ENCODE measurements at regions not wholly inside any gene's neighbourhood (a gene's known extent, or its start where the extent isn't known, plus 50 kb on each side); places are given as distances from the start of the nearest gene placed in this dataset.
"Not testable (repeated sequence)": the region's sequence is repeated elsewhere in the genome, so short reads cannot be mapped to it uniquely, and the experiment has no call there.

DNA sequence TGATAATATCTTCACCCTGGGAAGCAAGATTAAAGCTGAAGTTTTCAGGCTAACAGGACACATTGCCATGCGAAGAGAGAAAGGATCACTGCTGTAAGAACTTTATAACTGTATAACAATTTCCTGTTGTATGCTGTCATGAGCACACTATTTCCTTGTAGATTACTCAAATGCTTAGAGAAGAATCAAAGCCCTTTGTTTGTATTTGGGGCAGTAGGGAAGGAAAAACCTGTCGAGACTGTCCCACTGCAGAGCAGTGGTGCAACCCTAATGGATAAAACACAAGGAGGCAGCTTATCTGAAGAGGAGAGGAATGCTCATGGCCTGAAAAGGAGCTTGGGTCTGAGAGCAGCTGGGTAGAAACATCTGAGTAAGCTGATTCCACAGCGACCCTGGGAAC lies 327.7 kb upstream of the NPSR1 start:
- DNase-seq (ENCODE audit: low read depth in 3 of 3, low spot score in 1 of 3): no peak

DNA sequence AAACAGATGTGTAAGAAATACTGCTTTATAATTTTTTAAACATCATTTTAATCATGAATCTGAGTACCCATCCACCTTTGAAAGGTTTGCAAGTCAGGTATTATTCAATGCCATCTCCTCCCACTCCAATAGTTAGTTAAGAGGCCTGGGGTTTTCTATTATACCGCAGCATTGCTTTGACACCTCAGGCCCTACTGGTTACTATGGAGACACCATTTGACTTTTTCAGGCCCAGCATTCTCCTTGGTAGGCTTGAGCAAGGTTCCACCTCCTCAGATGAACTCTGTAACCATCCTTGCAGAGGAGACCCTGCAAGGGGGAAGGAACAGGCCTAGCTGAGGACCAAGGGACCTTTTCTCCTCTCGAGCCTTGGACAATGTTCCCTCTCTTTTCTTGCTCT lies 326.9 kb upstream of the NPSR1 start:
- DNase-seq (ENCODE audit: low read depth in 3 of 3, low spot score in 1 of 3): no peak

DNA sequence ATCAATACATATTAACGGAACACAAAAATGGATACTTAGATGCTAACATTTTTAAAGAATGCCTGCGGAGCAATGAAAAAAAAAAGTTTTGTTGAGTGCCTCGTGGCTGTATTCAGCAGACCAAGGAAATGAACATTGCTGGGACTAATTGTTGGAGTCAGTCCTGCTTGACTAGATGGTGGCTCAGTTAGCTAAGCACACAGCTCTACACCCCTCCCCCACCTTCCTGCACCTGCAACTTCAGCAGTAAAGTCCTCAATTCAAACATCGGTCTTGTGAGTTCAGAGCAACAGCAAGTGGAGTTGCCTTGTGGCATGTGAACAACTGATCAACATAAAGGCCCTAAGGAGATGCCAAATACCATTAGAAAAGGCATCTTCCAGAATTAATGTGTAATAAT lies 326.0 kb upstream of the NPSR1 start:
- DNase-seq (ENCODE audit: low read depth in 3 of 3, low spot score in 1 of 3): no peak

DNA sequence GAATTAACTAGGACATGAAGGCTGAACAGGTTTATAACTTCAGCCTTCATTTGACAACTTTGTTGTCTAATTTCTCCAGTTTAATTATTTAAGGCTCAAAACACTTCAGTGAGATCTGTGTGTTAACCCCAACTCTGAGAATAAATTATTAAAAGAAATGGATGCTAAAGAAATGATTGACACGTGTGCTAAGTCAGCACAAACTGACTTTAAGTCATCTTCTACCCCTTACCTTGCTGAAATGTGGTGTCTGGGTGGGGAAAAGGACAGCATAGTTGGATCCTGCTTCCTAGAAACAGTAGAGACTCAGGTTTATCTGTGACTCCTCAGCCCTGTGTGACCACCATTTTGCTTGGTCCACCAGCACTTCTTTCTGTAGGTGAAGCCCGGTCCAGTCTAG lies 324.8 kb upstream of the NPSR1 start:
- no peak for DNase-seq (ENCODE audit: low read depth in 3 of 3, low spot score in 1 of 3)

DNA sequence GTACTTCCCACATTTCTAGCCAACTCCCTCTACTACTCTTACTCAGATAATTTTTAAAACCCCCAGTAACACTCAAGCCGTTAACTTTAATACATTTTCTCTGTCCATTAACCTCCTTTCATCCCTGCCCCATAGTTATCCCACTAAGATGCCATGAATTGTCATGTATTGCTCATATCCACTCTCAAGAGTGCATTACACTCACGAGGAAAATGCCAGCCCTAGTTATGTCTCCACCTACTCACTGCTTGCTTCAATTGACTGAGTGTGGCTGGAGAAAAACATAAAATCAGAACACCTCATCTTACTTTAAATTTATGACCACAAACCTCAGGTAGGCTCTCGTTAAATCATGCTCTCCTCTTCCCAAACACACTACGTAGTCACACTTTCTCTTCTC lies 324.1 kb upstream of the NPSR1 start:
- DNase-seq (ENCODE audit: low read depth in 3 of 3, low spot score in 1 of 3): no peak

DNA sequence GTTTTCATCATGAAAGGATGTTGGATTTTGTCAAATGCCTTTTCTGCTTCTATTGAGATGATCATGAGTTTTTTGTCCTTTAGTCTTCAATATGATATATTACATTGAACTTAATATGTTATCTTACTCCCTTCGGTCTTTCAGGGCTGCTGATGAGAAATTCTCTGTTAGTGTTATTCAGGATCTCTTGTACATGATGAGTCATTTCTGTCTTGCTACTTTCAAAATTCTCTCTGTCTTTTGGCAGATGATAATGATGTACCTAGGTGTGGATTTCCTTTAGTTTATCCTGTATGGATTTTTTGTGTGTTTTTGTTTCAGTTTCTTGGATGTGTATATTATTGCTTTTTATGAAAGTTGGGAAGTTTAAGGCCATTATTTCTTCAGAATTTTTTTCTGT lies 320.9 kb upstream of the NPSR1 start:
- DNase-seq (ENCODE audit: low read depth in 3 of 3, low spot score in 1 of 3): no peak

DNA sequence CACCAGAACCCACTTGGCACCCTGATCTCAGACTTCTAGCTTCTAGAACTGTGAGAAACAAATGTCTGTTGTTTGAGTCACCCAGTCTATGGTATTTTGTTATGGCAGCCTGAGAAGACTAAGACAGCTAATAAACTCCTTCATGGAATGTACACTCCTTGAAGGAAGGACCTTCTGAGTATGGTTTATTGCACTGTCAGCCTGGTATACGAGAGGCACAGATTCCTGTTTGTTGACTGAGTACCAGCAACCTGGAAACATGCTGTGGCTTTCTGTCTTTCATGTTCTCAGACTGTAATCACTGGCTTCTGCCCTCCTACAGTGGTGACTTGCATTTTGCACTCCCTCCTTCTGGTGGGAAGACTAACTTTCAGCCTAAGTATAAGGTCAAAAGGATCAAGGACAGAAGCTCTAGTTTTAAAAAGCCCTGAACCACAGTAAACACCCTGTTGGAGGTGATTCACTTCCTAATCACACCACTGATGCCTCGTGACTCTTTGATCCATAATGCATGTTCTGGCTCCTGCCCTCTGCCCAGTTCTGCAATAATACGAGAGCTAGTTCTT lies 319.0 kb upstream of the NPSR1 start:
- no peak for DNase-seq (ENCODE audit: low read depth in 3 of 3, low spot score in 1 of 3)

DNA sequence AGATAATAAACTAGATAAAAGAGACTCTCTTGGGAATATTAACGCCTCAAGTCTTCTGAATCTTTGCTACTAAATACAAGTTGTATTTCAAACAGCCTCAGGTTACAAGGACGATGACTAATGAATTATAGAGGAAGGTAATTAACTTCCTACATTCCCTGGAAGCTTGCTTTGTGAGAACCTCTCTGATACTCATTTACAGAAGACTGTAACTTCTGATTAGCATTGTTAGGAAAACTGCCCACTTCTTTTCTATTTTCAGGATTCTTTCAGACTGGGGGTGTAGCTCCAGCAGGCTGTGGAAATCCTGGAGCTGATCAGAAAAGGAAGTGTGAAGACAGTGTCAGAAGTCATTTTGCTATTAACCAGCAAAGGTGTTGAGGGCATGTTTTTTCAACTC lies 316.7 kb upstream of the NPSR1 start:
- DNase-seq (ENCODE audit: low read depth in 3 of 3, low spot score in 1 of 3): no peak

DNA sequence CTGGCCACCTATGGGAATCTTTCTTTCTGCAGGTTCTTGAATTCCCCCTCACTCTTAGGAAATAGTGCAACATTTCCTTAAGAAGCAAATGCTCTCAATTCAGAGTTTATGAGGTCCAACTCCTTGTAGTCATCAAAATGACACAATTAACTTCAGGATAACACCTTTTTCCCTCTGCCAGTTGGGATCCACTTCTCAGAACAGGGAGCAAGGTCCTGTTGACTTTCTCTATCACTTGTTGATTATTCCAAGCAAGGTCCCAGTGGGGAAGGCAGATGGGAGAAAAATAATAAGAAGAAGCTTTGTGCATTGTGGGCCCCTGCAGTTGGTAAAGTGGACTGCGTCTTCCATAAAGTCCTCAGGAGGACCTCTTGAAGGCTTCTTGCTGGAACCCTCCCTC lies 315.6 kb upstream of the NPSR1 start:
- DNase-seq (ENCODE audit: low read depth in 3 of 3, low spot score in 1 of 3): no peak

DNA sequence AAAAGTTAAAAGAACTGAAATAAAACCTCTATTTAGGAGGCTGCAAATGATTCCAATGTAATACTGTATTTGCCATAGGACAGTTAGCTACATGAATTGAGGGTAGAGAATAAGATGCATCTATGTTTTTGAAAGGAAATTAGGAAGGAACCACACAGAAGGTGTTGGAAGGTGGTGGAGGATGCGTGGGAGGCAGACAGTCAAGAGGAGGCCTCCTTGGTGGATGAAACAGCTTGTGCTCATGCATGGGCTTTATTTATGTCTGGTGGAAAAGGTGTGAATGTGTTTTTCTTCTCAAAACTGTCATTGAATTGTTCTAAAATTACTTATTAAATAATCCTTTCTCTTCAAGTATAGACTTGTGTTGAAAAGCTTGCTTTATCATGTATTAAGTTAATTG lies 314.4 kb upstream of the NPSR1 start:
- DNase-seq (ENCODE audit: low read depth in 3 of 3, low spot score in 1 of 3): no peak

DNA sequence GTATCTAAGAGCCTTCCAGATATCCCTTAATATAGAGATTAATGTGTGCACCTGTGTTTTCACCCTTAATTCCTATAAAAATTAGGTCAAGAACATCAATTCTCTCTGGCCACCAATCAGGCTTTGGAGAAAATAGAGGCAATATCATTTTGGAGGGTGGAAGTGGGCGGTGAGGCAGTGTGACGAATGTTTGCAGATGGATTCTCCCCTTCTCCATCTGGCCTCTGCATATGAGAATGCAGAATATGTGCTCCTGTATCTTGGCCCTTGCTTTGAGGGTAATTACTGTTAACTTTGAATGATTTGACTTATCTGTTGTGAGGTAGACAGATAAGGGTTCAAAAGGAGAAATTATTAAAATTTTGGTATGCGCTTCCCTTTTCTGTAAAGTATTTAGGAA lies 304.0 kb upstream of the NPSR1 start:
- no peak for DNase-seq (ENCODE audit: low read depth in 3 of 3, low spot score in 1 of 3)

DNA sequence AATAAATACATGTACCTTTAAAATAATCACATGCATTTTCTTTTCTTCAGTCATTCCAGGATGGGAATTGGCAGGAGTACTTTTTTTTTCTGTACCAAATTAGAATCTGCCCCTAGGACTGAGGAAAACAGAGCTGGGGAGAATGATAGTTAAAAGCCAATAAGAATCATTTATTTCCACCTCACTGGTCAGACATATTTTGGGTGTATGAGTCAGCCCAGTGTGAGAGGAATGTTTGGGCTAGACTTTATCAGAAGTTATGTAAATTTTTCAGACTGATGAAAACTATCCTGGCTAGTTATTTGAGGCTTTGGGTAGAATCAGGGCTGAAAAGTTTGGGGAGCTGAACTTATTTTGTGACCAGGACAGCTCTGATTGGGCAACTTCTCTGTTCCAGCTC lies 303.1 kb upstream of the NPSR1 start:
- DNase-seq (ENCODE audit: low read depth in 3 of 3, low spot score in 1 of 3): no peak

DNA sequence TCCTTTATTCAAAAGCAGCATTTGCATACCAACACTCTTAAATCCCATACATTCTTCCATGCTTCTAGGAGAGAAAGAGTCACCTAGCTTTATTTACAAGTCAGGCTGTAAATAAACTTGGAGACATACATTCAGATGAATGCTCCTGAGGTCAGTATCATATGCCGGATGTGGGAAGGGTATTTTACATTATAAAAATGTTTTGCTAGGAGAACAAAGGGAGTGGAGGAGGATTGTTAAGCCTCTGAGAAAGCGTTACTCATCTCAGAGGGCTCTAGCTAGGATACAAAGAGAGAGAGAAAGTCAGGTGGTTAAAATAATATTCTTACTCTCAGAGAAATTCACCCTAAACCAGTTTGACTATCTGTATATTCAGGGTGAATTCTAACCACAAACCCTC lies 300.9 kb upstream of the NPSR1 start:
- DNase-seq (ENCODE audit: low read depth in 3 of 3, low spot score in 1 of 3): no peak

DNA sequence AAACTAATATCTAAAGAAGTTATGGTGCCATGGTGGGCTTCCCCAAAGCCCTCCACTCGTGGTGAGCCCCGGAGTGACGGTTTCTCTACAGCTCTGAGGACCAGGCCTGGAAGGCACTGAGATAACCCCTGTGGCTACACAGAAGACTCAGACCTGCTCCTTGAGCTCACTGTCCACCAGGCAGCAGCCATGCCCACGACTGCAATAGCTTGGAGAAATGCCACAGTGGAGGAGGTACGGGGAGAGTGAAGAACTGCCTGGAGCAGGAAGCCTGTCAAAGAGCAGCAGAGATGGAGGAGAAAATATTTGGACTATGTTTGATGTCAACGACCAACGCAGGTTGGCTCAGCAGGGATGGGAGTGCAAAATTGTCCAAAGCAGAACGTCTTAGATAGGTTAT lies 300.1 kb upstream of the NPSR1 start:
- no peak for DNase-seq (ENCODE audit: low read depth in 3 of 3, low spot score in 1 of 3)

DNA sequence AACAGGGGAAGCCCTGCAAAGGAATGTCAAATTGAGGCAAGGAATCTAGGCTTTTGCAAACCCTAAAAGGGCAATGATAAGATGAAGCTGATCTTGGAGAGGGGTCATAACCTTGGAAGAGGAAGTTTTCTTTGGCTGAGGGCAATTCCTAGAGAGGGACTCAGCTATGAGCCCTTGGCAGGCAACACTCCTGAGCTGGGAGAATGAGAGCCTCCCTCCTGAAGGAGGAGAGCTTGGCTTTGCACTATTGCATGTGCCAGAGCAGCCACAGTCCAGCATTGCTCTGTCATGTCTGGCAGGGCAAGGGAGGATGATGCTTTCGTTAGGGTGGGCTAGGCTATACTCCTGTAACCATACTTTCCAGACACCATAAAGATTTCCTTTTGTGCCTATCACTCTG lies 299.4 kb upstream of the NPSR1 start:
- DNase-seq (ENCODE audit: low read depth in 3 of 3, low spot score in 1 of 3): not testable (repeated sequence)

DNA sequence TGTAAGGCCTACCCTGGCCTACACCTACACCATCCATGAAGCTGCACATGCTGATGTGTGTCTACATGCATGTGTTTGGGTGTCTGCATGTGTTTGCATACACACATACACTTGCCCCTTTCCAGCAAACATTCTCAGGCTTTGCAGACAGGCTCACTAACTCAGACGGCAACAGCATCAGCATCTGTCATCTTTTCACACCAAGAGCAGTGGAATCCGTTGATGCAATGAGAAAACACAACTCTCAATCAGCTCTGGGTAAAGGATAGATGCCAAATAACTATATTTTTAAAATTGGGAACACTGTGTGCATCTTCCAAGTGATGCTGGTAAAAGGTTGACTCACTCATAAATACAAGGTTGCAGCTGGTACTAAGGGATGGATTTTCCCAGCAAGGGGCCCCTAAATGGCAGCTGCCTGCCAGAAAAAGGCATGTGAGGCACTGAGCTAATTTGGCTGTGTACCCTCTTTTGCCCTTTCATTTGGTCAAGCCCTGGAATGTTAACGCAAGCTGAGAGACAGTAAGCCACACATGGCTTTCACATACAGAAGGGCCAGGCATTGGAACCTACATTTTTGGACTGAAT lies 296.3 kb upstream of the NPSR1 start:
- no peak for DNase-seq (ENCODE audit: low read depth in 3 of 3, low spot score in 1 of 3)

DNA sequence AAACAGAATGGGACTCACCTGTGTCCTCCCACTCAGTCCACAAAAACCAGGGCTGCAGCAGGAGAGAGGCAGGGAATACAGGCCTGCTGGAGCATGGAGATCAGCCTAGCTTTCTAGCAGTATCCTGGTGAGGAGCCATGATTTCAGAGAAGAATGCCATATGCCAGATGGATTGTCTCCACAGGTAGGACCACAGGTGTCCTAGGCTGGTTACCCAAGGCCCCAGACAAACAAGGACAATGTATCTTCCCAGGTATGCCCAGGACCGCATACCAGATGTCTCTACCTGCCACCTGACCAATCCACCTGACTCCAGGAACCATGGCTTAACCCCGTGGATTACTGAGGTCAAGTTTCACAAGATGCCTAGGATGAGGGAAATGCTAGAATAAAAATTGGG lies 295.4 kb upstream of the NPSR1 start:
- no peak for DNase-seq (ENCODE audit: low read depth in 3 of 3, low spot score in 1 of 3)

DNA sequence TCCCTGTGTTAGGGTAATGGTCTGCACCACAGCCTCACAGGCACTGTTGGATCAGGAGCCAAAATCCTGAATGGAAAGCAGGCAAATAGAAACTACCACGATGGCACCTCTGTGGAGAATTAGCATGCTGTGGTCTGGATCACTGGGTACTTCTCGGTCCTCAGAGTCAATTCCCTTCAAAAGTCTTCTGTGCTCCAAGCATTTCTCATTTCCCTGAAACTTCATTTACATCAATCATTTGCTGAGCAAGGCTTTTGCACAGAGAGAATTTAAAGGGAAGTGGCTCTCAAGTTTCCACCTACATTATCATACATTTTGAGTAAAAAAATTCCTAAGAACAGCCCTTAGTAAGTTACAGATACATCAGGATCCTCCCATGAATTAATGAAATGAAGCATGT lies 293.9 kb upstream of the NPSR1 start:
- DNase-seq (ENCODE audit: low read depth in 3 of 3, low spot score in 1 of 3): no peak

DNA sequence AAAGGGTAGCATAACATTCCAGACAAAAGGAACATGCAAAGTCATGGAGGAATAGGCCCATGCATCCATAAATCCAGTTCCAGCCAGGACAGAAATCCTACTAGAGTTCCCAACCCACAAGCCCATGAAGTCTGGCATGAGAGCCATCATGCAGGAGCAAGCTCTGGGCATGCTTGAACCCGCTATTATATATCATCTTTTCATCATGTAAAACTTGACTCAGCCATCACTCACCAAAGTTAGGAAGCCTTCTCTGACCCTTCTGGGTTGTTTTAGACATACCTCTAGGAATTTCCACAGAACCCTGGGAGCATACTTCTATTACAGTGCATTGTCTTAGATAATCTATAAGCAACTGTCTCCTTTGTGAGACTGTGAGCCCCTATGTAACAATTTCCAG lies 293.0 kb upstream of the NPSR1 start:
- no peak for DNase-seq (ENCODE audit: low read depth in 3 of 3, low spot score in 1 of 3)

DNA sequence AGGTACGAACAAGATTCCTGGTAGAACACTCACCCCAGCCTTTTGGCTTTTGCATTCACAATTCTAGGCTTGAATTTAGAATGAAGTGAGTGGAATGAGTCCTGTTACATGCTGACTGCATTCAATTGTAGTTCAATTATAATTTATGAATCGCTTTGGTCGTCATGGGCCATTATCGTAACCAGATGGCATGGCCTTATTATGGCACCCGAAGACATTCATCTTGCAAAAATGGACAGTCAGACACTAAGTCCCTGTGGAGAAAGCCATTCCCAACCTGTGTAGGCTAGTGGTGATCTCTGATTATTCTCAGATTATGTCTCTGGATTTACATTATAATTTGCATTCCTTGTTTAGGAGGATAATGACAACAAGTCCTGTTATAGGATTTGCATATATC lies 292.4 kb upstream of the NPSR1 start:
- no peak for DNase-seq (ENCODE audit: low read depth in 3 of 3, low spot score in 1 of 3)

DNA sequence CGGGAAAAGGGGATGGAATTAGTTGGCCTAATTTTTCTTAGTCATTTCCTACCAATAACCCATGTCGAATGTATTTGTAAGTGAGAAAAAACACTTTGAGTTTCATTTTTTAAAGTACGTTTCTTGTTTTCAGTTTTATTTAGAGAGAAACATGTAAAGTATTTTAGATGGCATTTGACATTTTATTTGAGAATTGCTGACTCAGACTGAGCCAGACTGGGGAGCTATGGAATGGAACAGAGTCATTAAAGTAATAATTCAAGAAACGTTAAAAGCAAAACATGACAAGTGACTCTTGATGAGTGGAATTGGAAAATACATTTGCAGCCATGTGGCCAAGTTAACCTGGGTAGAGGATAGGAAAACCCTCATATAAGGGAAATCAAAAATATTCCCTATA lies 286.1 kb upstream of the NPSR1 start:
- DNase-seq (ENCODE audit: low read depth in 3 of 3, low spot score in 1 of 3): no peak

DNA sequence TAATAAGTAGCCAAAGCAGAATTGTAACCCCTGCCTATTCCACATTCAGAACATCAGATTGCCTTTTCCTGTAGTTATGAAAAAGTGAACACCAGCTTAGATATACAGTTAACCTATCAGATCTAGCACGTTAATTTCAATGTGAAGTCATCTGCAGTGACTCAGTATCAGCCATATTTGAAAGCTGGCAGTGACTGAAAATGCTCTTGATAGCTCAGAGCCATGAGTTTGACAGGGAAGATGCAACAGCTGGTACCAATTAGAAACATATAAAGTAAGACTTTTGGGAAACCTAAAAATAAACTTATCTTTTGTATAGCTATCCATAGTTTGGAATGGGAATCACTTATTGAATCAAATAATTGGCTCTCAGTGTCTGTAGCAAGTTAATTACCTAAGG lies 284.1 kb upstream of the NPSR1 start:
- no peak for DNase-seq (ENCODE audit: low read depth in 3 of 3, low spot score in 1 of 3)

DNA sequence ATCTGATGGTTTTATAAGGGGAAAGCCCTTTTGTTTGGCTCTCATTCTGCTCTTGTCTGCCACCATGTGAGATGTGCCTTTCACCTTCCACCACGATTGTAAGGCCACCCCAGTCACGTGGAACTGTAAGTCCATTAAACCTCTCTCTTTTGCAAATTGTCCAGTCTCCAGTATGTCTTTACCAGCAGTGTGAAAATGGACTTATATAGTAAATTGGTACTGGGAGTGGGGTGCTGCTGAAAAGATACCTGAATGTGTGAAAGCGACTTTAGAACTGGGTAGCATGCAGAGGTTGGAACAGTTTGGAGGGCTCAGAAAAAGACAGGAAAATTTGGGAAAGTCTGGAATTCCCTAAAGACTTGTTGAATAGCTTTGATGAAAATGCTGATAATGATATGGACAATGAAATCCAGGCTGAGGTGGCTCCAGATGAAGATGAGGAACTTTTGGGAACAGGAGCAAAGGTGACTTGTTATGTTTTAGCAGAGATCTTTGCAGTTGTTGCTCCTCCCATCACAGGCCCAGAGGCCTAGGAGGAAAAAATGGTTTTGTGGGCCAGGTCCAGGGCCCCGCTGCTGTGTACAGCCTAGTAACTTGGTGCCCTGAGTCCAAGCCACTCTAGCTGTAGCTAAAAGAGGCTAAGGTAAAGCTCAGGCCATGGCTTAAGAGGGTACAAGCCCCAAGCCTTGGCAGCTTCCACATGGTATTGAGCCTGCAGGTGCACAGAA lies 275.7 kb upstream of the NPSR1 start:
- no peak for DNase-seq (ENCODE audit: low read depth in 3 of 3, low spot score in 1 of 3)

Measured in stimulated activated CD4-positive, alpha-beta T cell treated with anti-CD3 and anti-CD28 coated beads, TNF-alpha, amount 100 ng/mL, for 1 hour (primary cell).